ENCODE measurements at regions not wholly inside any gene's neighbourhood (a gene's known extent, or its start where the extent isn't known, plus 50 kb on each side); places are given as distances from the start of the nearest gene placed in this dataset.

DNA sequence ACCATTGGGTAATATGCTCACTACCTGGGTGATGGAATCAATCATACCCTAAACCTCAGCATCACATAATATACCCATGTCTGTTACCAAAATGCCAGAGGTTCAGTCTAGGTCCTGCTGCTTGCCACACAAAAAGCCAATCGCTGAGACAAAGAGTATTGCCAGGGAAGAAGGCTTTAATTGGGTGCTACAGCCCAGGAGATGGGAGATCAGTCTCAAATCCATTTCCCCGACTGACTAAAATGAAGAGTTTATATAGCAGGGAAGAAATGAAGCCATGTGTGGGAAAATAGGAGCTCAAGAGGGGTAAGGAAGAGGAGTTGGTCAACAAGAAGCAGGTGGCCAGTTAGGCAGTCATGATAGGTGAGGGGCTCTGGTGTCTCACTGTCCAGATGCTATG is 149.6 kb downstream of the QRSL1 start:
- WGBS, result 98% methylated on average over 2 of the region's 2 CpGs
- intact Hi-C loops (cut with DNase I), result no loop called here

DNA sequence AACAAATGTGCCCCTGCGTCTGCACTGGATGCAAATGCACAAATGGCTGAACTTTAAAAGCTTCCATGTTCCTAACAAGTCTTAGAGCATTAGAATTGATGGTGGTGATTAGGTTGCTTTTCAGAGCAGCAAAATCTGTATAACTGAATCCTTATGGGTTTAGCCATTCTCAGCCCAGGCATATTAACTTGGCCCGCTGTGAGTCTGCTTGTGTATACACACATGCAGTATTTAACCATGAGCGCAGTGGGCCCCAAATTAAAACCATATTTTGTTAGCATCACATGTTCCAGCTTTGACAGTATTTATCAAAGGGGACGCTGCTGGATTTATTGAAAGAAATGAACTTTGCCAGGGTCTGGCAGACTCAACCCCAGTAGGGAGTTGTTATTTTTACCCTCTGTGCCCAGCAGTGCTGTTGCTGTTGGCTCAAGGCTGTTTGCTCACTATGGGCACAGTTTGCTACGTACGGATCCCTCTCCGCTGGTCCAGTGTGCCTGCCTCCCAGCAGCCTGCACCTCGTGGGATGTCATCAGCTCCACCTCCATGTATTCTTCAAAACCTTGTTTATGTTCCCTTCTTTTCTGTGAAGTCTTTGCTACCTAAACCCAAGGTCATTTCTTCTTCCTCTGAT is 144.7 kb downstream of the QRSL1 start:
- no peaks in the 10 kb centered on the region for H3K36me3 ChIP-seq
- TF ChIP-seq POLR2A (IDR thresholded peaks at IDR 0.05) (no peak), POLR2AphosphoS5 (IDR thresholded peaks at IDR 0.05) (no peak)
- TF ChIP-seq, protein P1, sequence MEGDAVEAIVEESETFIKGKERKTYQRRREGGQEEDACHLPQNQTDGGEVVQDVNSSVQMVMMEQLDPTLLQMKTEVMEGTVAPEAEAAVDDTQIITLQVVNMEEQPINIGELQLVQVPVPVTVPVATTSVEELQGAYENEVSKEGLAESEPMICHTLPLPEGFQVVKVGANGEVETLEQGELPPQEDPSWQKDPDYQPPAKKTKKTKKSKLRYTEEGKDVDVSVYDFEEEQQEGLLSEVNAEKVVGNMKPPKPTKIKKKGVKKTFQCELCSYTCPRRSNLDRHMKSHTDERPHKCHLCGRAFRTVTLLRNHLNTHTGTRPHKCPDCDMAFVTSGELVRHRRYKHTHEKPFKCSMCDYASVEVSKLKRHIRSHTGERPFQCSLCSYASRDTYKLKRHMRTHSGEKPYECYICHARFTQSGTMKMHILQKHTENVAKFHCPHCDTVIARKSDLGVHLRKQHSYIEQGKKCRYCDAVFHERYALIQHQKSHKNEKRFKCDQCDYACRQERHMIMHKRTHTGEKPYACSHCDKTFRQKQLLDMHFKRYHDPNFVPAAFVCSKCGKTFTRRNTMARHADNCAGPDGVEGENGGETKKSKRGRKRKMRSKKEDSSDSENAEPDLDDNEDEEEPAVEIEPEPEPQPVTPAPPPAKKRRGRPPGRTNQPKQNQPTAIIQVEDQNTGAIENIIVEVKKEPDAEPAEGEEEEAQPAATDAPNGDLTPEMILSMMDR (IDR thresholded peaks at IDR 0.05), result no peak
- no peaks in the 10 kb centered on the region for H3K9me3 ChIP-seq
- no peaks in the 10 kb centered on the region for H3K4me1 ChIP-seq (replicated peaks)
- H3K4me3 ChIP-seq, result no peak overlapping the region
- WGBS, result 40% methylated on average over 8 of the region's 8 CpGs
- intact Hi-C loops (cut with DNase I), result no loop called here
- H3K27ac ChIP-seq, result peak overlapping the region; percentile 28 to 40
- H3K27me3 ChIP-seq (replicated peaks; ENCODE audit: insufficient read depth), result no peaks in the 10 kb centered on the region
- no peak for DNase-seq (ENCODE audit: low spot score)

More for the DNA sequence above, 149.6 kb downstream of the QRSL1 start:
- no peaks in the 10 kb centered on the region for H3K36me3 ChIP-seq
- no peak overlapping the region for H3K27ac ChIP-seq
- no peak overlapping the region for H3K4me3 ChIP-seq
- DNase-seq (ENCODE audit: low spot score), result no peak
- no peak for TF ChIP-seq POLR2A (IDR thresholded peaks at IDR 0.05)
- no peaks in the 10 kb centered on the region for H3K9me3 ChIP-seq
- no peaks in the 10 kb centered on the region for H3K4me1 ChIP-seq (replicated peaks)
- H3K27me3 ChIP-seq (replicated peaks; ENCODE audit: insufficient read depth), result no peaks in the 10 kb centered on the region

DNA sequence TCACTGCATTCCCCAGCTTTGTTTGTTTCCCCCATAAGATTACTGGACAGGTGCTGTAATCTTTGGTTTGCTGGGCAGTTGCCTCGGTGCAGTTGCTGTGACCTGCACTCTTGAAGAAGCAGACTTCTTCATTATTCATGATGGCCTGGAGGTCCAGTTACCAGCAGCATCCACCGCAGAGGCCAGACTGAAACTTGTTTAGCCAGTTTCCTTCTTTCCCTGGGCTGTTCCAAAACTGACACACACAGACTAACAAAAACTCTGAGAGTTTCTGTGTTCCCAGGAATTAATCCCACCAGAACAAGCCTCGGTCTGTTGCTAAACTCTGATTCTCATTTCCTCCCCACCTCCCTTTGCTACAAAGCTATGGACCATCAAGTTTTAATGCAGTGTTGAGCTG is 144.1 kb downstream of the QRSL1 start:
- Histone ChIP-seq H3K4me1 (replicated peaks) (no peaks in the 10 kb centered on the region), H3K4me3 (no peak overlapping the region), H3K27me3 (replicated peaks; ENCODE audit: insufficient read depth) (no peaks in the 10 kb centered on the region), H3K9me3 (no peaks in the 10 kb centered on the region), H3K27ac (peak overlapping the region; percentile 28 to 40), H3K36me3 (no peaks in the 10 kb centered on the region)
- intact Hi-C loops (cut with DNase I), result no loop called here
- WGBS, result 22% methylated on average over 3 of the region's 3 CpGs
- peak; percentile 40 for DNase-seq (ENCODE audit: low spot score)
- TF ChIP-seq, protein P1 (IDR thresholded peaks at IDR 0.05), result no peak
- peak; percentile 40 for TF ChIP-seq POLR2AphosphoS5 (IDR thresholded peaks at IDR 0.05)

DNA sequence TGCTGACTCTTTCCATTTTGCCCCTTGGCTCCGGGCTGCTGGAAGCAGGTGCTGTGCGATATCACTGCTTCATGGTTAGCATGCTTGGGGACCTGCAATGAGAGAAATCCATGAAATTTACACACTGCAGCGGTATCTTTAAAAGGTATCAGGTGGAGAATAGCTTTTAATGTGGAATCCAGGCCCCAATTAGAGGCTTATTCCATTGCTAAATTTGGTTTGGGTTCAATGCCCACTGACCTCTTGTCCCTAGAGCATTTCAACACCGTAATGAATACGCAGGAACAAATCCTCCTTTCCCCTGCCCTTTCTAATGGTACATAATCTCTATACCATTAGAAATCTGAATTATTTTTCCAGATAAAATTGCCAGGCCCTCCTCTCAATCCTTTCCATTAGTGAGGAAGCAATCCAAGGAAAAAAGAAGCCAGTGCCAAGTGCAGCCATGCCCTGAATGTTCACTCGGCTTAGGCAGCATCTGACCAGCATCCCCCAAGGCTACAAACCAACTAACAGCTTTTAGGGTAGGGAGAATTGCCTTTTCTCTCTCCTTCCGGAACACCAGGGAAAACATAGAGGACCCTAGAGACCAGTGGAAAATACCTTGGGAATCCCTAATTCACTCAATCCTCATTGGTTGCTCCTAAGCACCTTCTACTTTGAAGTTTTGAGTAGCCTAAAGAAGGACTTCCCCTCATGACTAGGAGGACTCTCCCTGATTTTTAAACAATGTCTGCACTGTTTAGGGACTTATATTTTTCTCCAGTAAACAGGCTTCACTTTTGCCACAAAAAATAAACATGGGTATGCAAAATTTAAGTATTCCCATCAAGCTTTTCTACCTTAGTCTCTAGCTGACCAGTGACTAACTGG is 143.1 kb downstream of the QRSL1 start:
- H3K4me3 ChIP-seq, result no peak overlapping the region
- H3K4me1 ChIP-seq (replicated peaks), result no peaks in the 10 kb centered on the region
- H3K27ac ChIP-seq, result no peak overlapping the region
- intact Hi-C loops (cut with DNase I), result no loop called here
- no peak for DNase-seq (ENCODE audit: low spot score)
- WGBS, result 91% methylated on average over 7 of the region's 7 CpGs
- no peaks in the 10 kb centered on the region for H3K36me3 ChIP-seq
- no peaks in the 10 kb centered on the region for H3K9me3 ChIP-seq
- no peaks in the 10 kb centered on the region for H3K27me3 ChIP-seq (replicated peaks; ENCODE audit: insufficient read depth)
- no peak for TF ChIP-seq POLR2AphosphoS5 (IDR thresholded peaks at IDR 0.05)
- TF ChIP-seq, protein P1 (IDR thresholded peaks at IDR 0.05), result no peak
- no peak for TF ChIP-seq POLR2A (IDR thresholded peaks at IDR 0.05)

DNA sequence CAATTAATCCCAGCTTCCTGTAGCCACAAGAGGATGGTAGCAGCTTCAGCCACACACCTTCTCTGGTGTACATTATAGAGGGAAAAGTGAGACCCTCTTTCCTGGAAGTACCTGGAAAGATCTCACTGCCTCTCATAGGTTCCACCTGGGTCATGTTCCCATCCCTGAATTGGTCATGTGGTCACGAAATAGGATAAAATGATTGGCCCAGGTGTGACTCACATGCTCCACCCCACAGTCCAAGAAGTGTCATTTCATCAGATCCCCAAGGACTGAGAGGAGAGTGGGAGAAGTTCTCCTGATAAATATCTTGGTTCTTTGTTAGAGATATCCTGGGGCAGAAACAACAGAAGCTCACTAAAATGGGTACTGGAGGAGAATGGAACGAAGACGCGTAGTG is 142.4 kb downstream of the QRSL1 start:
- Histone ChIP-seq H3K4me3 (no peak overlapping the region), H3K36me3 (no peaks in the 10 kb centered on the region), H3K4me1 (replicated peaks) (no peaks in the 10 kb centered on the region), H3K9me3 (no peaks in the 10 kb centered on the region), H3K27ac (no peak overlapping the region), H3K27me3 (replicated peaks; ENCODE audit: insufficient read depth) (no peaks in the 10 kb centered on the region)
- DNase-seq (ENCODE audit: low spot score), result no peak
- 98% methylated on average over 4 of the region's 4 CpGs for WGBS
- no peak for TF ChIP-seq POLR2AphosphoS5 (IDR thresholded peaks at IDR 0.05)
- TF ChIP-seq, protein P1 (IDR thresholded peaks at IDR 0.05), result no peak
- no peak for TF ChIP-seq POLR2A (IDR thresholded peaks at IDR 0.05)
- intact Hi-C loops (cut with DNase I), result no loop called here

Data from prostate gland (tissue), 2 donors.